Kidney glomerular epithelial cell (primary cell): ENCODE measurements at regions not wholly inside any gene's neighbourhood (a gene's known extent, or its start where the extent isn't known, plus 50 kb on each side); places are given as distances from the start of the nearest gene placed in this dataset.
A peak's percentile ranks its signal among the peaks of the same experiment; 100 is the strongest.
"Not testable (repeated sequence)": the region's sequence is repeated elsewhere in the genome, so short reads cannot be mapped to it uniquely, and the experiment has no call there.

Source experiments
- DNase-seq: peaks from one replicate; lab custom pipeline; 2025; lab: John Stamatoyannopoulos, UW

DNA sequence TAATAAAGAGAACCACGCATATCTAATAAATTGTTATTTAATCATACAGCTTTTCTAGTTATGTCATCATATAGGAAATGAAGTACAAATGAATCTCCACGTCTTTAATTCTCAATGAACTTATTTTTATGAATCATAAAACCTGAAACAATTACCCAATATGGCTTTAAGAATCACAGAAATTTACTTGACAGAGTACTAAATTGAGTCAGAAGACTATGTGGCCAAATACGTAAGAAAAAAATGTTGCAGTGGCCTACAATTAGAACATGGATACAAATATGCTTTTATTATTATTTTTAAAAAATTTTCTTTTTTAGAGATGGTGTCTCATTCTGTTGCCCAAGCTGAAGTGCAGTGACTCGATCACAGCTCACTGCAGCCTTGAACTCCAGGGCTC lies 584.7 kb upstream of the SLC35B3 start:
- DNase-seq = no peak

DNA sequence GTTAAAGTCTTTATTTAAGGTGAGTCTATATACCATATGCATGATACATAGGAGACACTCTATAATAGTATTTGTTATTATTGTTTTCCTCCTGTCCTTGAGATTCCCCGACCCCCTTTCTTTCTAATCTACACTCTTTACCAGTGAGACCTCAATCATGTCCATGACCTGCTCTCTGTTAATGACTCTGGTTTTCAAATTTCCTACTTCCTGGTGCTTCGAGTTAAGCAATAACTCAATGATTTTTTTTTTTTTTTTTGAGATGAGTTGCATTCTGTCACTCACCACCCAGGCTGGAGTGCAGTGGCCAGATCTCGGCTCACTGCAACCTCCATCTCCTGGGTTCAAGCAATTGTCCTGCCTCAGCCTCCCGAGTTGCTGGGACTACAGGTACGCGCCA lies 574.6 kb upstream of the SLC35B3 start:
- no peak for DNase-seq

- DNase-seq = peak; percentile 24
These were observed 571.7 kb upstream of the SLC35B3 start for GRCh38 chr6:9007027-9007426.

DNA sequence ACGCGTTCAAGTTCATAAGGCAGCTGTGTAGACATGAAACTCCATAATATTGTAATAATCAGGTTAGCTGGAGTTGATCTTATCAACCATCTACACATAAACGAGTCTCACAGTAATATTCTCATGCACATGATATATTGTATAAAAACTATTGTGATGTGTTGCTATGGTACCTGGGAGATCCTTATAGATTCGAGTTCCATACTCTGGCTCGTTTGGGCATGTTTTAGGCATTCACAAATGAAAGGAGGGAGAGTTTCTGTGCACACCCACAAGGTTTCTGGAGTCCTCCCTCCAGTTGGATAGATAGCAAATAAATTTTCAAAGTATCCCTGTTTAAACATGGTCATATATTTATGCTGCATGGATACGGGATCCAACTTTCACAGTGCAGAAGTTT lies 567.5 kb upstream of the SLC35B3 start:
- DNase-seq = no peak

GRCh38 chr6:8995156-8995555 lies 559.8 kb upstream of the SLC35B3 start:
- no peak for DNase-seq

DNA sequence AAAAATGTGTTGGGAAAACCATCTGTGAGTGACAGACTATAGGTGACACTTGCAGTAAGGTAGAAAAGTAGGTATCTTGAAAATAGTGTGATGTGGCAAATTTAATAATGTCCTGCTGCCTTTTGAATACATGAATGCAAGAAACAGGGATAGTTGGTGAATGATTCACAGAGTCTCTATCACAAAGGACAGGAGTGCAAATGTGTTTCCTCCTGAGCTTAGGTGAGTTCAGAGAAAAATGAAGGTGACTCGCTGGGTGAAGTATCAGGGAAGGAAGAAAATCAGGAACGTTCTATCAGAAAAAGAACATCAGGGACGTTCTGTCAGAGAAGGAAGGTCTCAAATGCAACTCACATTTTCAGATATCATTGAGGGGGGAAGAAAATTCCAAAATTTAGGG lies 557.8 kb upstream of the SLC35B3 start:
- no peak for DNase-seq

- no peak for DNase-seq
These were observed 556.5 kb upstream of the SLC35B3 start for GRCh38 chr6:8991844-8992243.

DNA sequence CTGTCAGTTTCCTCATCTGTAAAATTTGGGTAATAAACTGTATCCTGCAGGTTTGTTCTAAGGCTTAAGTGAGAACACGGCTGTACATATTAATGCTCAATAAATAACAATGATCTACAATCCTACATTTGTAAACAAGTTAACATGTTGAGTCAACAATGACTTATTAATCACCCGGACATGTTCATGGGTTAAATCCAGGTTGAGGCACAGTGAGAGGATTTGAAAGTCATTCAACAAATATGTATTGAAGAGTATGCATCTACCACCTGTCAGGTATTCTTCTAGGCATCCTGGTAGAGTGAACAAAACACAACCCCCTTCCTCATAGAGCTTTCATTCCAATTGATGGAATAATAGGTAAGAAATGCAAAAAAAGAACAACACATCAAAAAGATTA lies 554.7 kb upstream of the SLC35B3 start:
- DNase-seq = no peak

- peak; percentile 59 for DNase-seq
These were observed 547.9 kb upstream of the SLC35B3 start for GRCh38 chr6:8983202-8983688.

GRCh38 chr6:8982668-8983067 lies 547.3 kb upstream of the SLC35B3 start:
- DNase-seq = no peak

DNA sequence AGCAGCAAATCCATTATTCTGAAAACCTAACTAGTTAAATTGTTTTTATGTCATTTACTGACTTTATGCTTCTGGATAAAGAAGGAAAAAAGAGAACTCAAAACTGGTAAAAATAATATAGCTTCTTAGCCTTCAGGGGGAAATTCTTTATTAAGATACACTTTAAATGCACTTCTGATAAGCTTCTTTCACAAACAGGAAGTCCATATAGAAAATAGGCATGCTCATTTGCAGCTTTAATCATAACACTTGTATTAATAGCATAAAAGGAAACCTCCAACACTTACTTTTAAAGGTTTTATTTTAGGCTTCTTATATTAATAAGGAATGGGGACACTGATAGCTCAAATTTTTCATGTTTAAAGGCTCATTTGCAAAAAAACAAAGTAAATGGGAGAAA lies 538.0 kb upstream of the SLC35B3 start:
- DNase-seq = no peak

DNA sequence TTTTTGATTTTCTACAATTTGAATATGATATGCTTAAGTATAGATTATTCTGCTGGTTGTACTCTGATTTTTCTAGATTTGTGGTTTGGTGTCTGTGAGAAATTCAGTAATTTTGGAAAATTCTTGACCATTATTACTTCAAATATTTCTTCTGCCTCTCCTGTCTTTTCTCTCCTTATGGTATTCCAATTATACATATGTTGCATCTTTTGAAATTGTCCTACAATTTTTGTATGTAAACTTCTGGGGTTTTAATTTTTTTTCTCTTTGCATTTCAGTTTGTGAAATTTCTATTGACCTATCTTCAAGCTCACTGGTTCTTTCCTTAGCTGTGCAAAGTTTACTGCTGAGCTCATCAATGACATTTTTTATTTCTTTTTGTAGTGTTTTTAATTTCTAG lies 534.4 kb upstream of the SLC35B3 start:
- no peak for DNase-seq

DNA sequence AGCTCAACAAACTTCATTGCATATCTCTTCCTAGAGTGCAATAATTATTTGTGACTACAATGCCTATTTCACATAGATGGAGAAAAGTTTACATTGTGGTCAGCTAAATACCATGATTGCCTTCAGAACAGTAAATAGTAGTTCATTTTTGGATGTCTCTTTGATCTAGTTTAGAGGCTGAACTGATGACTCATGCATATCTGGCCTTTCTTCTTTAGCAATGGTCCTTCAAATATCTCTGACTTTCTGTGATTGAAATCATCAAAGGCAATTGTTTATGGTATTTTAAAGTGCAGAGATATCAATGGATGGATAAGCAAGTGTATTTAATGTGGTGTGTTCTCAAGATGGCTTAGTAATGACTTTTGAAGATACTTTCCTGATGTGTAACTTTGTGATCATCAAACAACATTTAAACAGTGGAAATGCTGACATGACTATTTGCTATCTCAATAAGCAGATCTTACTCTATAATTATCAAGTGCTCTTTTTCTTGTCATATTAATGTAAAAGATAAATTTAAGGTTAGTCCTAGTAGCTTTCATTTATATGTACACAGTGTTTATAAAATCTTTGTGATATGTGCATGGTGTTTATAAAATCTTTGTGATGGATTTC lies 523.7 kb upstream of the SLC35B3 start:
- DNase-seq = no peak

GRCh38 chr6:8953310-8953709 lies 518.0 kb upstream of the SLC35B3 start:
- DNase-seq = no peak

DNA sequence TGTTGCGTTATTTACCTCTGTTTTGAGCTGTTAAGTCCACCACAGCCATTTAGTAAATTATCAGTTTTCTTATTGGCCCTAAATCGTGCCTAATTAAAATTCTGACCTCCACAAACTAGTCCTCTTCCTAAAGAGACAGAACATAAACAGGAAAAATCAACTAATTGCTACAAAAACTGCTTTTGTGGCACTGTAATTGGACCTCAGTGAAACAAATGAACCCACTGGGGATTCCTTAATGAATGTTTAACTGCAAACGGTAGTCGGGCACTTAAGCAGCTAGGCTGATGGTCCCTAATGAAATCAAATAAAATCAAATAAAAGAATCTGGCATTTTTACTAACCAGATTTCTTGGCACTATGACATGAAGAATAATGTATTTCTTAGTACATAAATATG lies 513.4 kb upstream of the SLC35B3 start:
- DNase-seq = no peak

GRCh38 chr6:8947900-8948299 lies 512.6 kb upstream of the SLC35B3 start:
- no peak for DNase-seq

DNA sequence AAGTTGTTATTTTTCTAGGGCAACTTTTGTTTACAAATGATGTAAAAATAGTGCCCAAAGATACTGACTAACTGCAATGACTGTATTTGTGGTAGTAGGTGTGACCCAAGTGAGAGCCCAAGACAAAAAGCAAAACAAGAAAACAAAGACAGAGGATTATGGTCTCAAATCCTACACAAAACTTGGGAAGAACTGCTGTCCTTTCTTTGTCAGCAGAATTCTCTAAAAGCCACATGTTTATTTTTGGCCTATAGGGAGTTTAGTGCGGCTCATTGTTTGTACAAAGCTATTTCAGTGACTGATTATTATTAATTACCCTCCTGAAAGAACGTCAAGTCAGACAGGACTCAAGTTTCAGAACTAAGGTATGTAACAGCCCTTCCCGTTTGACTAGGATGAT lies 509.2 kb upstream of the SLC35B3 start:
- DNase-seq = no peak

DNA sequence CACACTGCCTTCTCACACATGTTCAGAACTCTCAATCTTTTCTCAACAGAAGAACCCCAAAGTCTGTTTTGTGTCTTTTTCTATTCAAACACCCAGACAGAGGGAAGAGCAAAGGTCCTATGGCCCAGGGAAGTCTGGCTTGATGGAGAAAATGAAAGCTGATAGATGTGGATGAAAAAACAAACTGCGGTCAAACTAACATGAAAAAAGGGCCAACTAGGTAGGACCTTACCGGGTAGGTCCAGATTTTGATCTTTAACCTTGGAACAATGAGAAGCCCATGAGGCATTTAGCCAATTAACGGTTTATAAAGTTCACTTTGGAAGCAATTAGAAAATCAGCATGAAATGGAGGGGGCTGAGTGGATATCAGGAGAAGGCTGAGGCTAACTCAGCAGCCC lies 507.7 kb upstream of the SLC35B3 start:
- no peak for DNase-seq

DNA sequence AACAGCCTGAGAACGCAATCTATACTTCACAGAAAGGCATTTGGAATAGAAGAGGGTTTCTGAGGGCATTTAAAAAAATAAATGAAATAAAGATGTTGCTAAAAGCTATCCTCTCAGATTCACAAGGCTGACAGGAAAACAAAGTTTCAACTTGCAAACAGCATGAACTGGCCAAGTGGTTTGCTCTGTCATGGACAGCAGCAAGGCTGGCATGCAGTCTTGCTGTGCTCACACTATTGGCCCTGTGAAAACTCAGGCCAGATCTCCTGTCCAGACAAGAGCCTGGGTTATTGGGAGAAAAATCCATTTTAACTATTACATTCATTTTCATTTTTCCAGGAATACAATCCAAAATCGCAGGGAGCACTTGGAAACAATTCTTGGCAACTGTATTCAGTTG lies 506.2 kb upstream of the SLC35B3 start:
- no peak for DNase-seq

- no peak for DNase-seq
These were observed 505.0 kb upstream of the SLC35B3 start for GRCh38 chr6:8940356-8940755.

GRCh38 chr6:8939615-8940014 lies 504.3 kb upstream of the SLC35B3 start:
- DNase-seq = no peak

DNA sequence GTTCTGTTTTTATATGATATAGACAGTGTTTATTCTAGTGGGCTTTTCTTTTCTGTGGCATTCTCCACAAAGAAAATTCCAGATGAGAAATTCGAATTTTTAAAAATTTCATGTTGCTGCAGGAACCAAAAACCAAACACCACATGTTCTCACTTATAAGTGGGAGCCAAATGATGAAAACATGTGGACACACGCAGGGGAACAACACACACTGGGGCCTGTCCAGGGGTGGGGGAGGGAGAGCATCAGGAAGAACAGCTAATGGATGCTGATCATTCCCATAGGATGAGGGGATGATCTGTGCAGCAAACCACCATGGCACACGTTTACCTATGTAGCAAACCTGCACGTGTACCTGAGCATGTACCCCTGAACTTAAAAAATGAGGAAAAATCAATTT lies 499.0 kb upstream of the SLC35B3 start:
- no peak for DNase-seq

- no peak for DNase-seq
These were observed 494.7 kb upstream of the SLC35B3 start for GRCh38 chr6:8930009-8930408.

GRCh38 chr6:8920244-8920643 lies 484.9 kb upstream of the SLC35B3 start:
- not testable (repeated sequence) for DNase-seq

DNA sequence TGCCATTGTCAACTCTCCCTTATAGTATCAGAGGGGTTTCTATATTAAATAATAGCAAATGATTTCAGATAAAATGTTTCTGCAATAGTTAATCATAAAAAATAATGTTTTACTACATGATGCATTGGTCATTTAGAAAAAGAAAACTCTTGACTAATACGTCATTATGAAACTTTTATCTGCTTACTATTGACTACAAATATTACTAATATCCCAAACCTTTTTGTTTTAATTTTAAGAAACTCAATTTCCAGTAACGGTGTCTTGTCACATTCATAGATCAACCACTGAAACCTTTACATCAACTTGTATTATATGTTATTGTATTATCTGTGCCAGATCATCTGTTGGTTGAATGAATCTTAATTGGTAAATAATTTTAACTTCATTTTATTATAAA lies 482.9 kb upstream of the SLC35B3 start:
- no peak for DNase-seq
